ENCODE measurements at regions not wholly inside any gene's neighbourhood (a gene's known extent, or its start where the extent isn't known, plus 50 kb on each side); places are given as distances from the start of the nearest gene placed in this dataset.

DNA sequence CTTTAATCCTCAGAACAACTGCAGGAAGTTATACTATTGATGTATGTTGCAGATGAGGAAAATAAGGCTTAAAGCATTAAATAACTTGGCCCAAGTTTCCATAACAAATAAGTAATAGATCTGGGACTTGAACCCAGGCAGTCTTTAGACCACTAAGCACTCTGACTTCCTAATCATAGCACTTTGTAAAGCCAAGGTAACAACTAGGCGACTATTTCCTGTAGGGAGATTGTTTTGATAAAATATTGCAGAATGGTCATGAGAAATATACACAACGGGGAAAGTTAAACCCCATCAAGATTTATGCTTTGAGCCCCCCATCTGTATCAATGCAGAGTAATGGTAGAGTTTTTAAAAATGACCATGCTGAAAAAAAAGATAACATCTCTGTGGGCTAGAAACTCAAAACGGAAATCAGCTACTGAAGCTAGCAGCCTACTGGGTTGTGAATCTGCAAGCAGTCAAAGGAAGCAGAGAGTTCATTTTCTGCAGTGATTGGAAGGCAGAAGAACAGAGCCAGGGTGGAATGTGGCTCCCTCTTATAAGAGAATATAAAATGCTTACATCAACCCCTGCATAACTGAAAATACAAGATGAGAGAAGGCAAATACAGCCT is 111.2 kb upstream of the OLIG2 start:
- no peak for FAIRE-seq

DNA sequence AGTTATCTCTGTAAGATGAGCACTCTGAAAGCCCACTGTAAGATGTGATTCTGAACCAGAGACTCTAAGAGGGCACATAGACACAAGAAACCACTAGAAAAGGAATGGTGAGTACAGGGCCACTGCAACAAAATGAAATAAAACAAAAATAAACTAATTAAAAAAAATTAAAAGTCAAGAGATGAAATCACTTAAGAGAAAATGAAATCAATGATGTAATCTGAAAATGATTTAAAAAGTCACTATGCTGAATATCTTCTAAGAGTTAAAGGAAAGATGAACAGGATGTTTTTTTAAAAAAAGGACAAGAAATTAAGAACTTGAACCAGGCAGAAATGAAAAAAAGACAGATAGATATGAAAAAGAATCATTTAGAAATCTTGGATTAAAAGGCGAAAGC is 110.6 kb upstream of the OLIG2 start:
- no peaks in the 10 kb centered on the region for H3K9me1 ChIP-seq (ENCODE audit: control insufficient read depth, extremely low read depth, insufficient read depth, low read length)
- no peak overlapping the region for H3K4me3 ChIP-seq (ENCODE audit: control insufficient read depth in 2 of 3, extremely low read depth in 1 of 3, insufficient read depth in 2 of 3, low read depth in 1 of 3, low read length in 3 of 3)
- no peak for DNase-seq (ENCODE audit: low read depth, low spot score)
- no peaks in the 10 kb centered on the region for H3K9me3 ChIP-seq (ENCODE audit: control insufficient read depth, low read depth, low read length)
- no peak overlapping the region for H3K27ac ChIP-seq (ENCODE audit: control insufficient read depth, insufficient read depth, low read length)
- no peaks in the 10 kb centered on the region for H3K4me1 ChIP-seq (ENCODE audit: control insufficient read depth, extremely low read depth, insufficient read depth, low read length)
- FAIRE-seq, result no peak
- no peak overlapping the region for H2AFZ ChIP-seq (ENCODE audit: control insufficient read depth, low read length)
- H3K4me2 ChIP-seq (ENCODE audit: control insufficient read depth, extremely low read depth, insufficient read depth, low read depth, low read length), result no peak overlapping the region
- no peaks in the 10 kb centered on the region for H3K27me3 ChIP-seq (ENCODE audit: control insufficient read depth, extremely low read depth, insufficient read depth, low read length)
- TF ChIP-seq, protein P1, sequence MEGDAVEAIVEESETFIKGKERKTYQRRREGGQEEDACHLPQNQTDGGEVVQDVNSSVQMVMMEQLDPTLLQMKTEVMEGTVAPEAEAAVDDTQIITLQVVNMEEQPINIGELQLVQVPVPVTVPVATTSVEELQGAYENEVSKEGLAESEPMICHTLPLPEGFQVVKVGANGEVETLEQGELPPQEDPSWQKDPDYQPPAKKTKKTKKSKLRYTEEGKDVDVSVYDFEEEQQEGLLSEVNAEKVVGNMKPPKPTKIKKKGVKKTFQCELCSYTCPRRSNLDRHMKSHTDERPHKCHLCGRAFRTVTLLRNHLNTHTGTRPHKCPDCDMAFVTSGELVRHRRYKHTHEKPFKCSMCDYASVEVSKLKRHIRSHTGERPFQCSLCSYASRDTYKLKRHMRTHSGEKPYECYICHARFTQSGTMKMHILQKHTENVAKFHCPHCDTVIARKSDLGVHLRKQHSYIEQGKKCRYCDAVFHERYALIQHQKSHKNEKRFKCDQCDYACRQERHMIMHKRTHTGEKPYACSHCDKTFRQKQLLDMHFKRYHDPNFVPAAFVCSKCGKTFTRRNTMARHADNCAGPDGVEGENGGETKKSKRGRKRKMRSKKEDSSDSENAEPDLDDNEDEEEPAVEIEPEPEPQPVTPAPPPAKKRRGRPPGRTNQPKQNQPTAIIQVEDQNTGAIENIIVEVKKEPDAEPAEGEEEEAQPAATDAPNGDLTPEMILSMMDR (optimal IDR thresholded peaks at IDR 0.05 in 1 of 3, IDR thresholded peaks at IDR 0.05 in 1 of 3, conservative IDR thresholded peaks at IDR 0.05 in 1 of 3; ENCODE audit: extremely low read depth in 1 of 3, insufficient read depth in 2 of 3, low read length in 3 of 3), result no peak
- TF ChIP-seq EZH2 (IDR thresholded peaks at IDR 0.05; ENCODE audit: low read length), result no peak
- H3K79me2 ChIP-seq (ENCODE audit: control insufficient read depth, insufficient read depth, low read length), result no peaks in the 10 kb centered on the region
- no peak overlapping the region for H3K9ac ChIP-seq (ENCODE audit: control insufficient read depth, extremely low read depth, insufficient read depth, low read length)
- dilution Hi-C loops (cut with MboI; ENCODE audit: extremely low pct_ligation_motif_present, low sequenced_read_pairs), result no loop called here
- H3K36me3 ChIP-seq (ENCODE audit: control insufficient read depth in 2 of 2, extremely low read depth in 1 of 2, insufficient read depth in 2 of 2, low read length in 2 of 2), result no peaks in the 10 kb centered on the region
- H4K20me1 ChIP-seq (ENCODE audit: control insufficient read depth, extremely low read depth, insufficient read depth, low read length), result no peaks in the 10 kb centered on the region

More for the DNA sequence above, 111.2 kb upstream of the OLIG2 start:
- no peaks in the 10 kb centered on the region for H3K9me3 ChIP-seq (ENCODE audit: control insufficient read depth, low read depth, low read length)
- no peak overlapping the region for H3K4me3 ChIP-seq (ENCODE audit: control insufficient read depth in 2 of 3, extremely low read depth in 1 of 3, insufficient read depth in 2 of 3, low read depth in 1 of 3, low read length in 3 of 3)
- H4K20me1 ChIP-seq (ENCODE audit: control insufficient read depth, extremely low read depth, insufficient read depth, low read length), result no peaks in the 10 kb centered on the region
- H3K36me3 ChIP-seq (ENCODE audit: control insufficient read depth in 2 of 2, extremely low read depth in 1 of 2, insufficient read depth in 2 of 2, low read length in 2 of 2), result no peaks in the 10 kb centered on the region
- TF ChIP-seq, protein P1 (optimal IDR thresholded peaks at IDR 0.05 in 1 of 3, IDR thresholded peaks at IDR 0.05 in 1 of 3, conservative IDR thresholded peaks at IDR 0.05 in 1 of 3; ENCODE audit: extremely low read depth in 1 of 3, insufficient read depth in 2 of 3, low read length in 3 of 3), result no peak
- no peak for TF ChIP-seq EZH2 (IDR thresholded peaks at IDR 0.05; ENCODE audit: low read length)
- no peak overlapping the region for H2AFZ ChIP-seq (ENCODE audit: control insufficient read depth, low read length)
- H3K9ac ChIP-seq (ENCODE audit: control insufficient read depth, extremely low read depth, insufficient read depth, low read length), result no peak overlapping the region
- no peak overlapping the region for H3K27ac ChIP-seq (ENCODE audit: control insufficient read depth, insufficient read depth, low read length)
- no peaks in the 10 kb centered on the region for H3K27me3 ChIP-seq (ENCODE audit: control insufficient read depth, extremely low read depth, insufficient read depth, low read length)
- no peak for DNase-seq (ENCODE audit: low read depth, low spot score)
- H3K9me1 ChIP-seq (ENCODE audit: control insufficient read depth, extremely low read depth, insufficient read depth, low read length), result no peaks in the 10 kb centered on the region
- no peaks in the 10 kb centered on the region for H3K4me1 ChIP-seq (ENCODE audit: control insufficient read depth, extremely low read depth, insufficient read depth, low read length)
- no peak overlapping the region for H3K4me2 ChIP-seq (ENCODE audit: control insufficient read depth, extremely low read depth, insufficient read depth, low read depth, low read length)
- dilution Hi-C loops (cut with MboI; ENCODE audit: extremely low pct_ligation_motif_present, low sequenced_read_pairs), result no loop called here
- H3K79me2 ChIP-seq (ENCODE audit: control insufficient read depth, insufficient read depth, low read length), result no peaks in the 10 kb centered on the region

All from keratinocyte (primary cell).